Left lobe of liver (tissue), 2 donors: ENCODE measurements at regions not wholly inside any gene's neighbourhood (a gene's known extent, or its start where the extent isn't known, plus 50 kb on each side); places are given as distances from the start of the nearest gene placed in this dataset.
"Not testable (repeated sequence)": the region's sequence is repeated elsewhere in the genome, so short reads cannot be mapped to it uniquely, and the experiment has no call there.

Source experiments
- ATAC-seq: fragments of 200-7000 bp; cut with Tn5 transposase; one replicate; pipeline ENCODE4 v1.9.1; 2020; ENCODE audit warnings: mild to moderate bottlenecking, moderate library complexity
- DNase-seq: peaks from one replicate; pipeline ENCODE4 v3.0.0-alpha.2; 2020; ENCODE audit warnings: low spot score
- donor health status: DM: no; HTN: no; CAD: no; lungs with moderate emphysema.
- donor health status: DM: no; HTN: yes; CAD: no.

DNA sequence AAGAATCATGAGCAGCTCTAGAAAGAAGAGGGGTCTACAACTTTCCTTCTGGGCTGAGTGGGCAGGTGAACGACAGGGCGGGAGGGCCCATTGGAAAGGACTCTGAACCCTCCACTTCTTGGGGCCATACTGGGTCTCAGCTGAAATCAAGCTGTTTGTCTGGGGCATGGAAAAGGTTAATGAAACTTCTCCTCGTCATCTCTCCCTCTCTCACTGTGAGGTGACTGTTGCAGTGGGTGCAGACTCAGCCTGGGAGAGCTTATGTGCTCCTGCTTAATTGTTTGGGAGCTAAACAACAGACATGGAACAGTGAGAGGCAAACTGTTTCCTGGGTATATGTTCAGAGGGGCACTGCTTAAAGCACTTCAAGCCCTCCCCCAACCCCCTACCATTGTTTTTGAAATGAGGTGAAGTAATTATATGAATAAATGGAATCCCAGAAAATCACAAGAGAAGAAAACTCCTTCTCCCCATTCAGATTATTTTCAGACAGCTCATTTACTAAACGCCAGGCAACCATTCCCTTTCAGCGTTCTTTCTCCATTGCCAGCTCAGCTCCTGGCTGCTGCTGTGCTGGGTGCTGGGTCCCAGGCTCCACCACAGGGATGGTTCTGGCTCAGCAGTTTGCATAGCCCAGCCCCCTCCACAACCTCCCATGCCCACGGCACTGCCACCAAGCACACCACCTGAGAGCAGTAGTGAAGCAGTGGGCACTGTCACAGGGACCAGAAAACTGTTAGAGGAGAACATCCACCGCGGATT is 444.9 kb upstream of the TBL1XR1 start:
- ATAC-seq = no peak
- DNase-seq = no peak

DNA sequence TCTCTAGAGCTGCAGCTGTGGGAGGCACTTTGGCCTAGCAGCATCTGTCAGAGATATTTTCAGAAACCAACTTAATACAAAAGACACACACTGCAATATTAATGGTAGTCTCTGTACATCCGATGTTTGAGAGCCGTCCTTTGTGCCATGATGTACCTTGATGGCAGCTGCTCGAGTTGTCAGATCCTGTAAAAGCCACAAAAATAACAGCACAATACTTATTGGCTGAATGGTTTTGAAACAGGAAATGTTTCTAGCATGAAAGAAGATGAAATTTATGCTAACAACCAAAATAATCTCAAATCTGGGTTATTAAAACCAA is 445.5 kb upstream of the TBL1XR1 start:
- no peak for DNase-seq
- ATAC-seq = no peak

DNA sequence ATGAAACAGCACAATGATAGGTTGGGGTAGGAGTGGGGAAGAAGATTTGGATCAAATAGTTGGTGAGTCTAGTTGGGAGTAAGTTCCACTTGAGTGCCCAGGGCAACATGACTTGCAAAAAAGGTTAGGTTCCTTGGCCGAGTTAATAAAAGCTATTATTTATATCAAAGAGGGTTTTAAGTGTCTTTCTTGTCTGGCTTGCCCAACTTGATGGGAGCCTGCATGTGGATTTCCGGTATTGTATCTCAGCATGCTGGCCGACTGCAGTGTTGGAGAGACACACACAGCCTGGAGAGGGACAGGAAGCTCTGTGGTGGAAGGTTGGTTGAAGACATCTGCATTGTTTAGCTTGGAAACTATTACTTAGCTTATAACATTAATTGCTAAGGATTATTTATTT is 449.5 kb upstream of the TBL1XR1 start:
- ATAC-seq (no peak), DNase-seq (no peak)

DNA sequence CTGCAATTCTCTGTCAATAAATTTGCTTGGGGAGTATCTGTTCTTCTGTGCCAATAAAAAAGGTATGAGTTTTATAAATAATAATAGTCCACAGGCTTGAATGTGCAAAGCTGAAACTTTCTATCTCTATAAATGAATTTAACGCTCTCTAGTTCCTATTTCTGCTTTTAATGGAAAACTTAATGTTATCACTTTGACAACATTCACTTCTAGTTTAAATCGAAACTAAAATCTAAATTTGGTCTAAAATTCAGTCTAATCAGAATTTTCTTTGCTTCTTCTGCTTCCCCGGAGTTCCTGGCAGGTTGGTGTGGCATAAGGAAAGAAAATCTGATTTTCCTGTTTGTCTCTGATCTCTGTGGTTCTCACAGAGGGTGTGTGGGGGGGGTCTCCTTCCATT is 450.1 kb upstream of the TBL1XR1 start:
- DNase-seq (no peak), ATAC-seq (no peak)

DNA sequence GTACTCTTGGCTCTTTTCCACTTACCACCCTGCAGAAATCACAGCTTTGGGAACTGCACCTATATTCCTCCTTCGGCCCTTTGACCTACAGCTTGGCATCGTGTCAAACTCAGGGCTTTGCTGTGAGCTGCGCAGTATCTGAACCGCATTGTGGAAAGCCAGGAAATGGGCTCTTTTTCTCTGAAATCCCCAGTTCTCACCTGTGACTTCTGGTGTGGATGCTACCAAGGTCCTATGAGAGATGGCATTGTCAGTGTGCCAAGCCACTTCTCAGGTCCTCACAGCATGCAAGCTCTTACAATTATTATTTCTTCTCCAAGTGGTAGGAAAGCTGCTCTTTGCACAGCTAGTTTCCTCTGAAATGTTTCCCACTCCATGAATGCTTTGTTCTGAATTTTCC is 450.6 kb upstream of the TBL1XR1 start:
- DNase-seq (no peak), ATAC-seq (no peak)

DNA sequence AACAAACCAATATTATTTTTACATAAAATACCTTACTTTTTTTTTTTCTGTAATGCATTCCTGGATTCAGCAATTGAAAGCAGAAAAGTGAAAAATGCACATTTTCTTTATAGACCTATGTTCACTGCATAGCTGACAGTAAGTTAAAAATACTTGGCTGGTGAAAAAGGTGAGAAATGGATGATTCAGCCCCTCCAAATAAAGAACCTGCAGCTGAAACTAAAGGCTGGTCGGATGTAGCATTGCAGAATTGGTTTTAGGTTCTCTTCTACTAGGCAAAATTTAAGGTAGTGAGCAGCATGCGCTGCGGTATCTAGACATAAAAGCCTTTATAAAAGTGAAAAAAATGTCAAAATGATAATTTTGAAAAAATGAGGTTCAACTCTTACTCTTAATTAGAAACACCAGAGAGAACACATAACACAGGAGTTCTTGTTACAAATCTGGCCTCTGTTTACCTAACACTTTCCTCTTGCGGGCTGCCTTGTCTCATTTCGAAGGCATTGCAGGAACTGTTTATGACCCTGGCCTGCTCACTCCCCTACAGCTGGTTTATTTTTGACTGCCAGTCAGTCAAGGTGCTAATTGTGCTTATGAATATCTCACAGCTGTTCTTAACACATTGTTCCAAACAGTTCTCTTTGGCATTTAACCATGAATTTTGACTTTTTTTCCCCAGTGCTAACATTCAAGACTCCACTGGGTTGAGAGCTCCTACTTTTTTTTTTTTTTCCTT is 455.4 kb upstream of the TBL1XR1 start:
- ATAC-seq = no peak
- DNase-seq = no peak

DNA sequence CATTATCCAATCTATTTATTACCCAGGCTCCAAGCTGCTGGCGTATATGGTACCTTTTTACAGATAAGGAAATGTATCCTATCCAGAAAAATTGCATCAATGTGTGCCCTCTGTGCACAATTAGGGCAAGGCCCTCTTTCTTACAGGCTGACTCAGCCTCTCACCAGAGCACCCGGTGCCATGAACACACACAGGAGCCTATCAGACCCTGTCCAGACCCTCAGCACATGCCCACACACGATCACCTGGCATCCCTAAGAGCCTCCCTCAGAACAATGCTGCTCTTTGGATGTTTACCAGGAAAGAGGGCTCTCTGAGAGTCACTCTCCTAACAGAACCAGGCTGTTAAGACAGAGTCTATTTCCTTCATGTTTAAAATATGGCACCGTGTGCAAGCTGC is 460.0 kb upstream of the TBL1XR1 start:
- ATAC-seq (no peak), DNase-seq (no peak)

DNA sequence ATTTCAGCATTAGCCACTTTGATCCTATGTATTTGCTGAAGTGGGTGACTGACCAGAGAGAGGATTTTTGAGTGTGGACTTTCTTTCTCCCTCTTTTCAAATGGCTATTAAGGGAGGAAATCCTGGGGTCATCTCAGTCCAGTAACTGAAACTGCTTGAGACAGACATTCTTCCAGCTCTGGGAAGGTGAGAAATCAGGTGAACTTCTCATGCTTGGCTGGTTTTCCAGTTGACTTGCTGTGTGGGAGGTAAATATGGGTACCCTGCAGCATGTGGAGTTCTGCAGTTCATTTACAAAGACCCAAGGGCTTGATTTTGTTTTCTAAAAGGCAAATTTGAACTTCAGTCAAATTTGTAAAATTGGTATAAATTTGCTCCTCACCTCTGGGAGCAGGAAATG is 461.1 kb upstream of the TBL1XR1 start:
- DNase-seq (no peak), ATAC-seq (no peak)

DNA sequence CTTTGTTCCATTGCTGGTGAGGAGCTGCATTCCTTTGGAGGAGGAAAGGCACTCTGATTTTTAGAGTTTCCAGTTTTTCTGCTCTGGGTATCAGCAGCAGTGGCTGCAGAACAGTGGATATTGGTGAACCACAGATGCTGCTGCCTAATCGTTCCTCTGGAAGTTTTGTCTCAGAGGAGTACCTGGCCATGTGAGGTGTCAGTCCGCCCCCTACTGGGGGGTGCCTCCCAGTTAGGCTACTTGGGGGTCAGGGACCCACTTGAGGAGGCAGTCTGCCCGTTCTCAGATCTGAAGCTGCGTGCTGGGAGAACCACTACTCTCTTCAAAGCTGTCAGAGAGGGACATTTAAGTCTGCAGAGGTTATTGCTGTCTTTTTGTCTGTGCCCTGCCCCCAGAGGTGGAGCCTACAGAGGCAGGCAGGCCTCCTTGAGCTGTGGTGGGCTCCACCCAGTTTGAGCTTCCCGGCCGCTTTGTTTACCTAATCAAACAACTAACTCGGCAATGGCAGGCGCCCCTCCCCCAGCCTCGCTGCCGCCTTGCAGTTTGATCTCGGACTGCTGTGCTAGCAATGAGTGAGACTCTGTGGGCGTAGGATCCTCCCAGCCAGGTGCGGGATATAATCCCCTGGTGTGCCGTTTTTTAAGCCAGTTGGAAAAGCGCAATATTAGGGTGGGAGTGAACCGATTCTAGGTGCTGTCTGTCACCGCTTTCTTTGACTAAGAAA is 467.3 kb upstream of the TBL1XR1 start:
- ATAC-seq, DNase-seq: not testable (repeated sequence)

DNA sequence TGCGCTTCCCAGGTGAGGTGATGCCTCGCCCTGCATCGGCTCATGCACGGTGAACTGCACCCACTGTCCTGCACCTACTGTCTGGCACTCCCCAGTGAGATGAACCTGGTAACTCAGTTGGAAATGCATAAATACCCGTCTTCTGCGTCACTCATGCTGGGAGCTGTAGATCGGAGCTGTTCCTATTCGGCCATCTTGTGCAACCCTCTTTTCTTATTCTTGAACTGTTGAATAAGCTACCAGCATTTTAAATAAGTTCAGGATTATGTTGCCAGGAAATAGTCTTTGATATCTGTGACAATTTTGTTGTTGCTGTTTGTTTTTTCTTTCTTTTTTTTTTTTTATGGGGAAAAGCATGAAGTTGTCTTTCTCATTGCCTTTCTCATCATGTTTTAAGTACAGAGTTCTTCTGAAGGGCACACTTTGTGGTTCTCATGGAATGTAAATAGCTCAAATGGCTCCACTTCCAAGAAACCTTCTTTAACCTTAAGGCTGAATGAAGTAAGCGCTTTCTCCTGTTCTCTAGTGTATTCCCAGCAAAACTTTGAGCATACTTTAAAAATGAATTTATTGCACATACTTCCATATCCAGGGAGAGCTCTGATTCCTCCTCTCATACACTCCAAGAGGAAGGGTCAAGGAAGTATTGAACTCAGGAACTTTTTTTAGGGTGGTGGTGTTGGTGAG is 468.0 kb upstream of the TBL1XR1 start:
- DNase-seq (no peak), ATAC-seq (no peak)

DNA sequence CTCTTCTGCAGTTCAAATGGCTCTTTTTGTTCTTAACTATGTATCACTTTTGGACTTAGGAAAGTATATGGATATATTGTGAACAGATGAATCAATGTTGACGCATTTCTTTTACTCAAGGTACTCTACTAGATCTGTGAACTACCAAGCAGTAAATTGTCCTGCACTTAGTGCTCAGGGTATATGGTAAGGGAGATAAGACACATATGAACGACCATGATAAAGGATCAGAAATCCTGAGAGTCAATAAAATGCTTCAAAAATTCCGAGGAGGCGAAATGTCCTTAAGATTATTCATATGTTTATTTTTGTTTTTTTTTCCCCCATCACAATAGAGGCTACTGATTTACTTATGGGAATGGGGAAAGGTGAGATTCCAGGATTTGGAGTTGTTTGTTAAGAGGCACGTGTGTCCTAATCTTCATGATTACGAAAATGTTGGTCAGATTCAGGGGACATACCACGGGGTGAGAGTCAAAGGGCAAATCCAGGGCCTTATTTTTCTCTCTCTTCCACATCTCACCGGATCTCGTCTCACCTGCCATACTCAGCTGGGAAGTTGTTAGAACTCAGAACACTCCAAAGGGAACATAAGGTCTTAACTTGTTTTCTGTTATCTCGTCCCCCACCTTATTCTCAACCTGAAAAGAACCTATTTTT is 475.1 kb upstream of the TBL1XR1 start:
- ATAC-seq (peak; percentile 75), DNase-seq (no peak)

DNA sequence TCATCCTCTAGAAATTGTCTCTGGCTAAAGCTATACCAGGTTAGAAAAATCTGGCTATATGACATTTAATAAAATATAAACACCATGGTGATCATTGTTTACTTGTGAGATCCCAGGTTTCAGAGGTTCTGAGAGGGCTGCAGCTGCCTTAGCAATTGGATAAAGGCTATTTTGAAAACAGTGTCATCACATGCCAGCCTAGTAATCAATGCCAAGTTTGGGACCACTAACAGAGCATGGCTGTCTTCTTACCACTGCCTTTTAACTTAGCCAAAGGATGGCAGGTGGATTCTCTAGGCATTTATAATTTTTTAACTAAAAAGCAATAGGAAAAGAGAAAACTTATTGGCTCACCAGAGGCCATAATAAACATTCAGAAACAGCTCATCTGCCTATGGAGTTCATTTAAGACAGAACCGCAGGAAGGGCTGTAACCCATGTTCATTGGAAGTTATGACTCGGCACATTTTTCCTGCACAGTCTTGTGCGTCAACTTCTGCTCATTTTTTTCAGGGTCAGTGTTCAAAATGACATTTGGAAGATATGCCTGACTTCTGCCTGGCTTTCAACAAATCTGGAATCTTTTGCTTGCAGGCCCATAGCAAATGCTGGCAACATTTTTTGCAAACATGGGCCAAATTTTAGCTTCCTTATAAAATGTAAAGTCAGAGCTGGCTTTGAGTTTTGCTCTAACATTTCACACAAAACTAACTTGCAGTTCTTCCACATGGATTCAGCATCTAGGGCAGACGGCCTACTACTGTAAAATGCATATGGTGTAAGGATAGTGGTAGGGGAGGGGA is 476.0 kb upstream of the TBL1XR1 start:
- no peak for DNase-seq
- peak; percentile 71 for ATAC-seq

DNA sequence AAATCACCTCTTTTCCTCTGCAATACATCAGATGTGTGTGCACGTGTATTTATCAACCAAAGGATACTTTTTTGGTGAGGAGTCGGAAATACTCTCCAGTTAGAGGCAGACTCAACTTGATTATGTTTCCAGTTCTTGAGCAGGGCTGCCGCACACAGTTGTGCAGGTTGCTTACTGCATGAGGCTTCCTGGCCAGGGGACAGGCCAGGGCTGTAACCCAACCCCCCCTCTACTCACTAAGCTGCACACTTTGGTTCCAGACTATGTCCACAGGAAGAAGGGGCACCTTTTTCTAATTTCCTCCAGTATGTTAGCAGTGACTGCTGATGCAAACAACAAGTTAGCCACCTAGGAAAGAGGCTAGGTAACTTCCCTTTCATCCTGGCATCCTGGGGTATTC is 476.9 kb upstream of the TBL1XR1 start:
- ATAC-seq (no peak), DNase-seq (no peak)

DNA sequence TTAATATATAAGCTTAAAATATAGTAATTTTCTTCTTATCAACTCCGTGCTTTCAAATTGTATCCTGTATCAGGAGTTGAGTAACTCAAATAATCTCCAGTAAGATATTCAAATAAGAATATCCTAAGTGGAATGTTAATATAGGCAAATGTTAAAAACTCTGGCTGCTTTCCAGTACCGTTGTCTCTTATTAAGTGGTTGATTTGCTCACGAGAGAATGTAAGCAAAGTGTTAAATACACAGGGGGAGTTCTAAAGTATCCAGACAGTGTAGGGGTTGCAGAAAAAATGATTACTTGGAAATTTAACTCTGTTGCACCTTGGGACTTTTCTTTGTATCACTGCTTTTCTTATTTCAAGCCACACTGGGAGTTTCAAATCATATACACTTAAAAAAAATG is 478.9 kb upstream of the TBL1XR1 start:
- ATAC-seq (no peak), DNase-seq (no peak)

DNA sequence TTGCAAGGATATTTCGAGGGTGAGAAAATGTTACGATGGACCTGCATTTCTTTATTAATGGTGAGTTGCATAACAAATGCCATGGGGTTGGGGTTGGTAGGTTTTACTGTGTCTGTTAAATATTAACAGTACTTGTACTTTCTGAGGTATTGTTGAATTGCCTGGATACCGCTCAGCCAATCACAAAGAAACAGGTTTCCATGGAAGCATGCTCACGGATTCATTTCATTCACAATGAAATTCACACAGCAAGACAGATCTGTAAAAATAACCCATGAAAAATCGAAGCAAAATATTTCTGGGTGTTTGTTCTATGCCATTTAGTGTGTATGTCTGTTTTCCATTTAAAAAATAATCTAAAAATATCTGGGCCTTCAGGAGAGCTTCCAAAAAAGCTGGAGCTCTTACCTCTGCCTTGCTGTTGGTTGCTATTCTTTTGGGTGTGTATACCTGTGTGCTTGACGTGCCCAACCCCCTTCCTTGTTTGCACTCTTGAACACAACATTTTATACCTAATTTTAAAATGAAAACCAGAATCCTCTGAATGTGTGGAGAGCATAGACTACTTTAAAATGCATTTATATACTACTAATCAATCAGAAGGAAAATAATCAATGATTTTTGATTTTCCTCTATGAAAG is 479.8 kb upstream of the TBL1XR1 start:
- DNase-seq = no peak
- ATAC-seq = no peak

DNA sequence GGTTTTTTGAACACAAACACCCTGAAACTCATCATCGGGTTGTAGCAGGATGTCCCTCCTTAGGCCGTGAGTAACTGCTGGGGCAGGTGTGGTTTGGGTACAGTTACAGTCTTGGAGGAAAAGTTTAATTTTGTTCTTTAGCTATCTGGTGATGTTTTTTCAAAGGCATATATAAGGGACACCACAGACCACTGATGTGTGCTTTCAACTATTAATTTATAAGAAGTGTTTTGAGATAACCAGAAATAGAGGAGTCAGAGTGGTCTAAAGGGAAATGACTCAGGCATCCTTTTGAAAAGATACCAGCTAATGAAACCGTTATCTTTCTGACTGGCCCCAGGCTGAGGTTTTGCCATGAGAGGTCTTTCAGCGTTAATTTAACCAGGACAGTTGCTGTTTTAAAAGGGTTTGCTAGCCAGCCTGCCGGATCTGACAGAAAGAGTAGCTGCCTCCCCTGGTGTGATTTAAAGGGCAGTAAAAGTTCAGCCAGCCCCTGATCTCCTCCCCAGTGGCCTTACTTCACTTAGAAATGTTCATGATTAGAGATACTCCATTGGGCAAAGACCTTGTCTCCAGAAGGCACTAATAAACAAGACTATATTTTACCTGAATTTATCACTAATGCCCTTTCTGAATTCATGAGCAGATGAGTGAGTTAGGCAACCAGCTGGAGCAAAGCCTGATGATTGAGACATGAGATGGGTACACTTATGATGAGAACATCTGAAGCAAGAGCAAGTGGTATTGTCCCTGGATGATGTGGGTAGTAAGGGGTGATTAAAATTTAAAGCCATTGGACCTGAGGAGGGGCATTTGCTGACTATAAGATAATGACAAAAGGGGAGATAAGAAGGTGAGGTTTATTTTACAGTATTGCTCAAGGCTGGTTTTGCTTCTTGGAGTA is 482.5 kb upstream of the TBL1XR1 start:
- no peak for DNase-seq
- ATAC-seq = peak; percentile 60

DNA sequence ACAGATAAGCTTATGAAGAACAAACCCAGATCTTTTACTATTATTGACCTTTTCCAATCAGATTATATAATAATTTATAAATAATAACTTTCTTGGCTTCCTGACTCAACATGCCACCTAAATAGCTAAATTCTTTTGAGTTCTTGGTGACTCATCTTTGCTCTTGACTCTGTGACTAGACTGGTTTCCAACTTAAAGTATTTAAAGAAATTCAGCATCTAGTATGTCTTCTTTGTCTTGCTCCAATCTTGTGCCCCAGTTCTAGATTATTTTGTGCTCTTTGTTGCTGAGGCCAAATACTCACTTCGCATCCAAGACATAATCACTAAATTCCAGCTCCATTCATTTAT is 483.2 kb upstream of the TBL1XR1 start:
- ATAC-seq = no peak
- DNase-seq = no peak

DNA sequence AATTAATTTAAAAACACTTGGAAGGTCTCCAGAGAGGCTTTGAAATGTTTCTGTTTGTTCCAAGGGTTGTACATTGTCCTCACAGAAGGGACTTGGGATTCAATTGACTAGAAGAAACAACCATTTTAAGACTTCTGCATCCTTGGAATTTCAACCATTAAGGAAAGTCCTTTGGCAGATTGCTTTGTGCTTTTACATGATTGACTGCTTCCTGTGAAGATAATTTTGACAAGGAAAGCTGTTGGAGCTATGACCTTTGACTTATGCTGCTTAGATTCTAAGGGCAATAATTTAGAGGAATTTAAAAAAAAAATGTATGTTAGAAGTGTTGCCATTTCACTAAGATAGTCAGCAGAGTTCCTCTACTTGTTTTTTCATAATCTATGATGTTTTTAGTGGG is 483.9 kb upstream of the TBL1XR1 start:
- DNase-seq (no peak), ATAC-seq (no peak)

DNA sequence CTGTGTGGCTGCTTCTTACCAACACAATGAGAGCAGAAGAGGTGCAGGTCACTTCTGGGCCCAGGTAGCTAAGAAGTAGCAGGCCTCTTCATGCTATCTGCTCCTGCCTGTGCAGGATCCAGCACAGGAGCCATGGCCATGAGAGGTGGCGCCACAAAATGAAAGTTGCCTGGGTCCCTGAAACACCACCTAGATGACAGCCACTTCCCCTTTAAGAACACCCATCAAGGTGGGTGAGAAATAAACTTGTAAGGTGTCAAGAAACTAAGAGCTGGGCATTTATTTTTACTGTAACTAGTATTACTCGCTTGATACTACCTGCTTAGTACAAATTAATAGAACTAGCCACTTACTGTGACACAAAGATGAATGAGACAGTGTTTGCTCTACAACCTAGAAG is 484.6 kb upstream of the TBL1XR1 start:
- DNase-seq = no peak
- ATAC-seq = no peak
